ENCODE measurements at regions not wholly inside any gene's neighbourhood (a gene's known extent, or its start where the extent isn't known, plus 50 kb on each side); places are given as distances from the start of the nearest gene placed in this dataset.

DNA sequence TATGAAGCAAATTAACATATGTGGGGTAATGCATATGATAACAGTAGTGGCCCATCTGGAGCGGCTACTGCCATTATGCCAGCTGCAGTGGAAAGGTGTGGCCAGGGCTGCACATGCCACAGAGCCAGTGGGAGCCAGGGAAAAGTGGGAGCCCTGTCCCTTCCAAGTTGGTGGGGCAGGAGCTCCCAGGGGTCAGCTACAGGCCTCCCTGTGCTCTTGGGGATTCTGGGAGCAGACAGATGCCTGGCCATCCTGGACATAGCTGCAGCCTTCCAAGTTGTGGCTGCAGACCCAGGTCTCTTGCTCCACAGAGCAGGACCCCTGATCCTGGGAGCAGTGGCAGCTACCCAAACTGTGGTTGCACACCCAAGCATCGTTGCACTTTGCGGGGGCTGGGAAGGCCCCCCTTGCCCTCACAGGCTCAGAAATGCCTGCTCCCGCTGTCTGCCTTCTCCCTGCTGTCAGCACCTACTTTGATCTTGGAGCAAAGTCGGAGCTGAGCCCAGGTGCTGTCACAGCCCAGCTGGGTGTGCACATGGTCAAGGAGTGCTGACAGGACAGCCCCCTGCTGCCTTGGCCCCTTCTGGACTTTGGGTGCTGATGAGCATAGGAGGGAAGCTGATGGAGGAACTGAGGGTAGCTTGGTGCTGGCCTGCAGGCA is 67.8 kb downstream of the NAA11 start:
- Histone ChIP-seq H3K79me2 (ENCODE audit: insufficient read depth, low read length) (no peaks in the 10 kb centered on the region), H2AFZ (ENCODE audit: low read depth, low read length) (no peak overlapping the region), H3K36me3 (ENCODE audit: insufficient read depth, low read length) (no peaks in the 10 kb centered on the region), H3K4me3 (ENCODE audit: insufficient read depth, low read depth, low read length) (no peak overlapping the region), H3K9ac (ENCODE audit: low read length) (no peak overlapping the region), H3K4me2 (ENCODE audit: low read length) (no peak overlapping the region), H3K27ac (ENCODE audit: low read depth, low read length) (no peak overlapping the region), H4K20me1 (ENCODE audit: insufficient read depth, low read length) (no peaks in the 10 kb centered on the region), H3K4me1 (ENCODE audit: insufficient read depth, low read length) (no peaks in the 10 kb centered on the region), H3K27me3 (ENCODE audit: insufficient read depth, low read length) (no peaks in the 10 kb centered on the region), H3K9me3 (ENCODE audit: insufficient read depth, low read depth, low read length) (no peaks in the 10 kb centered on the region)
- TF ChIP-seq, protein P1, sequence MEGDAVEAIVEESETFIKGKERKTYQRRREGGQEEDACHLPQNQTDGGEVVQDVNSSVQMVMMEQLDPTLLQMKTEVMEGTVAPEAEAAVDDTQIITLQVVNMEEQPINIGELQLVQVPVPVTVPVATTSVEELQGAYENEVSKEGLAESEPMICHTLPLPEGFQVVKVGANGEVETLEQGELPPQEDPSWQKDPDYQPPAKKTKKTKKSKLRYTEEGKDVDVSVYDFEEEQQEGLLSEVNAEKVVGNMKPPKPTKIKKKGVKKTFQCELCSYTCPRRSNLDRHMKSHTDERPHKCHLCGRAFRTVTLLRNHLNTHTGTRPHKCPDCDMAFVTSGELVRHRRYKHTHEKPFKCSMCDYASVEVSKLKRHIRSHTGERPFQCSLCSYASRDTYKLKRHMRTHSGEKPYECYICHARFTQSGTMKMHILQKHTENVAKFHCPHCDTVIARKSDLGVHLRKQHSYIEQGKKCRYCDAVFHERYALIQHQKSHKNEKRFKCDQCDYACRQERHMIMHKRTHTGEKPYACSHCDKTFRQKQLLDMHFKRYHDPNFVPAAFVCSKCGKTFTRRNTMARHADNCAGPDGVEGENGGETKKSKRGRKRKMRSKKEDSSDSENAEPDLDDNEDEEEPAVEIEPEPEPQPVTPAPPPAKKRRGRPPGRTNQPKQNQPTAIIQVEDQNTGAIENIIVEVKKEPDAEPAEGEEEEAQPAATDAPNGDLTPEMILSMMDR (IDR thresholded peaks at IDR 0.05; ENCODE audit: insufficient read depth, low read depth, low read length) = no peak
- no peak for TF ChIP-seq EZH2 (IDR thresholded peaks at IDR 0.05; ENCODE audit: insufficient read depth, low read length)
- no peak for DNase-seq (ENCODE audit: low read depth)
- Mint-ChIP-seq H3K4me1 (ENCODE audit: low read depth, unreplicated experiment) (no peaks in the 10 kb centered on the region), H3K27ac (ENCODE audit: unreplicated experiment) (no peak overlapping the region), H3K4me3 (ENCODE audit: unreplicated experiment) (no peak overlapping the region), H3K27me3 (ENCODE audit: low read depth, unreplicated experiment) (no peaks in the 10 kb centered on the region), H3K36me3 (ENCODE audit: low read depth, unreplicated experiment) (no peaks in the 10 kb centered on the region), H3K9me3 (ENCODE audit: unreplicated experiment) (no peaks in the 10 kb centered on the region)
- no peak for FAIRE-seq

DNA sequence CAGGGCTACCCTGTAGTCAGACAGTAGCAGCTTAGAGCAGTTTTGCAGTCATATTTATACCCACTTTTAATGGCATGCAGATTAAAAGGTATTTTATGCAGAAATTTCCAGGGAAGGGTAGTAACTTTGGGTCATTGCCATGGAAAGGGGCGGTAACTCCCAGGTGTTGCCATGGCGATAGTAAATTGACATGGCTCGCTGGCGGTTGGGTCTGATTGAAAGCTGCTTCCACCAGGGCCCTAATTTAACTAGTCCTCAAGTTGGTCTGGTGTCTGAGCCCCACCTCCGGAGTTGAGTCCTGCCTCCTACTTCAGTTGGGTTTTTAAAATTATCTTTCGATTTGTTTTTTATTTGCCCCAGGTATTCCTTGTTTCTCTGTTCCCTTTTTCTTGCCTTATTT is 70.1 kb downstream of the NAA11 start:
- H3K4me3 Mint-ChIP-seq (ENCODE audit: unreplicated experiment) = no peak overlapping the region
- no peaks in the 10 kb centered on the region for H3K27me3 ChIP-seq (ENCODE audit: insufficient read depth, low read length)
- H3K27me3 Mint-ChIP-seq (ENCODE audit: low read depth, unreplicated experiment) = no peaks in the 10 kb centered on the region
- H3K36me3 ChIP-seq (ENCODE audit: insufficient read depth, low read length) = no peaks in the 10 kb centered on the region
- H3K4me1 ChIP-seq (ENCODE audit: insufficient read depth, low read length) = no peaks in the 10 kb centered on the region
- no peak overlapping the region for H3K27ac ChIP-seq (ENCODE audit: low read depth, low read length)
- no peaks in the 10 kb centered on the region for H4K20me1 ChIP-seq (ENCODE audit: insufficient read depth, low read length)
- H3K79me2 ChIP-seq (ENCODE audit: insufficient read depth, low read length) = no peaks in the 10 kb centered on the region
- H3K27ac Mint-ChIP-seq (ENCODE audit: unreplicated experiment) = no peak overlapping the region
- no peak overlapping the region for H3K9ac ChIP-seq (ENCODE audit: low read length)
- TF ChIP-seq, protein P1 (IDR thresholded peaks at IDR 0.05; ENCODE audit: insufficient read depth, low read depth, low read length) = no peak
- no peak for TF ChIP-seq EZH2 (IDR thresholded peaks at IDR 0.05; ENCODE audit: insufficient read depth, low read length)
- no peak overlapping the region for H3K4me3 ChIP-seq (ENCODE audit: insufficient read depth, low read depth, low read length)
- no peak overlapping the region for H3K4me2 ChIP-seq (ENCODE audit: low read length)
- no peaks in the 10 kb centered on the region for H3K36me3 Mint-ChIP-seq (ENCODE audit: low read depth, unreplicated experiment)
- no peak for DNase-seq (ENCODE audit: low read depth)
- no peaks in the 10 kb centered on the region for H3K4me1 Mint-ChIP-seq (ENCODE audit: low read depth, unreplicated experiment)
- no peaks in the 10 kb centered on the region for H3K9me3 Mint-ChIP-seq (ENCODE audit: unreplicated experiment)
- no peak overlapping the region for H2AFZ ChIP-seq (ENCODE audit: low read depth, low read length)
- H3K9me3 ChIP-seq (ENCODE audit: insufficient read depth, low read depth, low read length) = no peaks in the 10 kb centered on the region
- no peak for FAIRE-seq

DNA sequence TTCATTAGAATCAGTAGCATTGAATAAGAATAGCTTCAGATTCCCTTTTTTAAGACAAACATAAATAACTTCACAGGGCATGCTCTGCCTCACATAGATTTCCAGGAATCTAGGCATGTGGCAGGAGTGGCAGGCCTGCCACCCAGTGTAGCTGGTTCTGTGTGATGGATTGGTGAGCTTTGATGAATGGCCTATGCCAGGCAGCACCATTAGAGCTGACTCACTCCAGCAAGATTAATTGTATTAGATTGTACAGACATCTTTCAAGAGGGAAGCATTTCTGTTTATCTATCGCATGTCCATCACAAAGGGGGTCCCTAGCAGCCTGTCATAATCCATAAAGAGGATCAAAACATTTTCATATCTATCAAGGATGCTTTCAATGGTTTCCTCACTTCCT is 71.9 kb downstream of the NAA11 start:
- Mint-ChIP-seq H3K27ac (ENCODE audit: unreplicated experiment) (no peak overlapping the region), H3K4me3 (ENCODE audit: unreplicated experiment) (no peak overlapping the region), H3K27me3 (ENCODE audit: low read depth, unreplicated experiment) (no peaks in the 10 kb centered on the region), H3K36me3 (ENCODE audit: low read depth, unreplicated experiment) (no peaks in the 10 kb centered on the region), H3K4me1 (ENCODE audit: low read depth, unreplicated experiment) (no peaks in the 10 kb centered on the region), H3K9me3 (ENCODE audit: unreplicated experiment) (peaks cover 2% of the 10 kb centered on the region)
- no peaks in the 10 kb centered on the region for H3K27me3 ChIP-seq (ENCODE audit: insufficient read depth, low read length)
- no peak overlapping the region for H3K4me3 ChIP-seq (ENCODE audit: insufficient read depth, low read depth, low read length)
- H3K9ac ChIP-seq (ENCODE audit: low read length) = no peak overlapping the region
- H3K4me2 ChIP-seq (ENCODE audit: low read length) = no peak overlapping the region
- no peaks in the 10 kb centered on the region for H3K9me3 ChIP-seq (ENCODE audit: insufficient read depth, low read depth, low read length)
- H4K20me1 ChIP-seq (ENCODE audit: insufficient read depth, low read length) = no peaks in the 10 kb centered on the region
- H2AFZ ChIP-seq (ENCODE audit: low read depth, low read length) = no peak overlapping the region
- no peaks in the 10 kb centered on the region for H3K79me2 ChIP-seq (ENCODE audit: insufficient read depth, low read length)
- FAIRE-seq (no peak), DNase-seq (ENCODE audit: low read depth) (no peak)
- H3K27ac ChIP-seq (ENCODE audit: low read depth, low read length) = no peak overlapping the region
- no peaks in the 10 kb centered on the region for H3K4me1 ChIP-seq (ENCODE audit: insufficient read depth, low read length)
- no peaks in the 10 kb centered on the region for H3K36me3 ChIP-seq (ENCODE audit: insufficient read depth, low read length)
- TF ChIP-seq, protein P1 (IDR thresholded peaks at IDR 0.05; ENCODE audit: insufficient read depth, low read depth, low read length) = no peak
- TF ChIP-seq EZH2 (IDR thresholded peaks at IDR 0.05; ENCODE audit: insufficient read depth, low read length) = no peak

Measured in astrocyte (in vitro differentiated cells and primary cell).